ENCODE measurements at regions not wholly inside any gene's neighbourhood (a gene's known extent, or its start where the extent isn't known, plus 50 kb on each side); places are given as distances from the start of the nearest gene placed in this dataset.

DNA sequence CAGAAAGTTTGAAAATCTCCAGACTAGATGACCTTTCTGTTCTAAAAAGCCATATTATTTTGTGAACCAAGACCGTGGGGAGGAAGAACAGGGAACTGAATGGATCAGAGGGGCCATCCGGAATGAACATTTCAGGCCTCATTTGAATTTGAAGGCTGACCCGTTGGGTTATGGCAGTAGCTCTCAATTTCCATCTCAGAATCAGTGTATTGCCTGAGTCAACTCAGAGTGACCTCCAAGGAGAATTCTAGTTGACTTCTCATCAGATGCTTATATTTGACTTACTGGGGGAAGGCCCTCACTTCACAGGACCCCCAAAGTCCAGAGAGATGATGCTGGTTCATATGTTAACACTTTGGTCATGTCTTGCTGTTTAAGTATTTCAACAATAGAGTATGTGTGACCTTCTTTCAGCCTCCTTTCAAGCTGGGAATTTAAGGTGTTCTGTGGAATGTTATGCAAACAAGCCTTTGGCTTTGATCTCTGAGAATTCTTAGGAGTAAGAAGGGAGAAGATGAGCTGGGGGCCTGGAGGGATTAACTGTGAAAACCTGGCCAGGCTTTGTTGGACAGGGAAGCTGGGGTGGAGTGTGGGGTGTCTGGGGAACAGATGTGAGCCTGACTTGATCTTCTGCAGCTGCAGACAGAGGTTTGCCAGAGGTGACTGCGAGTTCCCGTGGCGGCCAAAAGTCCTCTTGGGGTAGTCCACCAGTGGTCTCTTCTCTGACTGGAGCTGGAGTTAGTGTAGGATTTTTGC lies 111.2 kb upstream of the RGMA start:
- Histone ChIP-seq H3K36me3 (ENCODE audit: control insufficient read depth, insufficient read depth, low read length) (no peaks in the 10 kb centered on the region), H3K4me3 (ENCODE audit: low read length) (no peak overlapping the region), H3K9ac (ENCODE audit: extremely low read depth, low read length, poor library complexity, severe bottlenecking) (no peak overlapping the region), H3K27ac (ENCODE audit: low read depth, low read length) (no peak overlapping the region), H3K4me1 (ENCODE audit: control insufficient read depth, insufficient read depth, low read length) (peaks cover 10% of the 10 kb centered on the region), H3K9me3 (ENCODE audit: control insufficient read depth, low read length) (peaks cover 26% of the 10 kb centered on the region), H3K27me3 (ENCODE audit: control insufficient read depth, insufficient read depth, low read length, poor library complexity, severe bottlenecking) (no peaks in the 10 kb centered on the region)
- no peak overlapping the region for H3K27ac Mint-ChIP-seq
- no peak overlapping the region for H3K4me3 Mint-ChIP-seq
- H3K9me3 Mint-ChIP-seq, result peaks cover 24% of the 10 kb centered on the region
- peak; percentile 80 for DNase-seq
- peaks cover 31% of the 10 kb centered on the region for H3K4me1 Mint-ChIP-seq
- H3K36me3 Mint-ChIP-seq (ENCODE audit: low read depth), result peaks cover 7% of the 10 kb centered on the region
- H3K27me3 Mint-ChIP-seq (ENCODE audit: insufficient read depth), result peaks cover 13% of the 10 kb centered on the region
- TF ChIP-seq, protein P1, sequence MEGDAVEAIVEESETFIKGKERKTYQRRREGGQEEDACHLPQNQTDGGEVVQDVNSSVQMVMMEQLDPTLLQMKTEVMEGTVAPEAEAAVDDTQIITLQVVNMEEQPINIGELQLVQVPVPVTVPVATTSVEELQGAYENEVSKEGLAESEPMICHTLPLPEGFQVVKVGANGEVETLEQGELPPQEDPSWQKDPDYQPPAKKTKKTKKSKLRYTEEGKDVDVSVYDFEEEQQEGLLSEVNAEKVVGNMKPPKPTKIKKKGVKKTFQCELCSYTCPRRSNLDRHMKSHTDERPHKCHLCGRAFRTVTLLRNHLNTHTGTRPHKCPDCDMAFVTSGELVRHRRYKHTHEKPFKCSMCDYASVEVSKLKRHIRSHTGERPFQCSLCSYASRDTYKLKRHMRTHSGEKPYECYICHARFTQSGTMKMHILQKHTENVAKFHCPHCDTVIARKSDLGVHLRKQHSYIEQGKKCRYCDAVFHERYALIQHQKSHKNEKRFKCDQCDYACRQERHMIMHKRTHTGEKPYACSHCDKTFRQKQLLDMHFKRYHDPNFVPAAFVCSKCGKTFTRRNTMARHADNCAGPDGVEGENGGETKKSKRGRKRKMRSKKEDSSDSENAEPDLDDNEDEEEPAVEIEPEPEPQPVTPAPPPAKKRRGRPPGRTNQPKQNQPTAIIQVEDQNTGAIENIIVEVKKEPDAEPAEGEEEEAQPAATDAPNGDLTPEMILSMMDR (conservative IDR thresholded peaks at IDR 0.05), result no peak
- WGBS, 2 experiments (ENCODE audit: insufficient coverage in 1 of 2, insufficient read length in 1 of 2), result 55 to 79% methylated on average over 3 to 6 of the region's 6 CpGs

DNA sequence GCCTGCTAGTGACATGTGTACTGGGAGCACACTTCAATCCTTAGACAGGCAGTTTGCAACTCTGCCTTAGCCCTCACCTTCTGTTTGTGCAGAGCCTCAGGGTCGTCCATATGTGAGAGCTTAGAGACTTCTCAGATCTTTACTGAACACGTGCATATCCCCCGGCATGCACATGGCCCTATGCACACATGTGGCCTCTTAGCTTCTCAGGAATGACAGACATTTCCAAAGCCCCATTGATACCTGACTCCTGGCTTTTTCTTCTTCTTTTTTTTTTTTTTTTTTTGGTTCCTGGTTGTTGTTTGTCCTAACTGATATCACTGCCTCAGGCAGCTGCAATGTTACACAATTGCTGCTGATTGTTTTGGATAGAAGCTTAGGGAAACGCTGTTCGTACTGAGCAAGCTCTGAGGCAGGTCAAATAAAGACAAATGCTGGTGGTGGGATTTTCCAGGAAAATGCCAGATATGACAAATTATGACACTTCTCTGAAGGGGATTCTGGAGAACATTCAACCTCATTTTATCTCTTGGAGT lies 107.2 kb upstream of the RGMA start:
- Histone ChIP-seq H3K4me3 (ENCODE audit: low read length) (peak overlapping the region; percentile 47), H3K4me1 (ENCODE audit: control insufficient read depth, insufficient read depth, low read length) (no peaks in the 10 kb centered on the region), H3K36me3 (ENCODE audit: control insufficient read depth, insufficient read depth, low read length) (no peaks in the 10 kb centered on the region), H3K9me3 (ENCODE audit: control insufficient read depth, low read length) (peaks cover 26% of the 10 kb centered on the region), H3K27me3 (ENCODE audit: control insufficient read depth, insufficient read depth, low read length, poor library complexity, severe bottlenecking) (no peaks in the 10 kb centered on the region), H3K9ac (ENCODE audit: extremely low read depth, low read length, poor library complexity, severe bottlenecking) (no peak overlapping the region), H3K27ac (ENCODE audit: low read depth, low read length) (no peak overlapping the region)
- Mint-ChIP-seq H3K27ac (no peak overlapping the region), H3K9me3 (peaks cover 25% of the 10 kb centered on the region), H3K36me3 (ENCODE audit: low read depth) (peaks cover 7% of the 10 kb centered on the region), H3K4me3 (no peak overlapping the region), H3K27me3 (ENCODE audit: insufficient read depth) (peaks cover 34% of the 10 kb centered on the region), H3K4me1 (peaks cover 17% of the 10 kb centered on the region)
- DNase-seq, result no peak
- 68 to 70% methylated on average over 5 of the region's 5 CpGs for WGBS, 2 experiments (ENCODE audit: insufficient coverage in 1 of 2, insufficient read length in 1 of 2)
- TF ChIP-seq, protein P1 (conservative IDR thresholded peaks at IDR 0.05), result no peak

DNA sequence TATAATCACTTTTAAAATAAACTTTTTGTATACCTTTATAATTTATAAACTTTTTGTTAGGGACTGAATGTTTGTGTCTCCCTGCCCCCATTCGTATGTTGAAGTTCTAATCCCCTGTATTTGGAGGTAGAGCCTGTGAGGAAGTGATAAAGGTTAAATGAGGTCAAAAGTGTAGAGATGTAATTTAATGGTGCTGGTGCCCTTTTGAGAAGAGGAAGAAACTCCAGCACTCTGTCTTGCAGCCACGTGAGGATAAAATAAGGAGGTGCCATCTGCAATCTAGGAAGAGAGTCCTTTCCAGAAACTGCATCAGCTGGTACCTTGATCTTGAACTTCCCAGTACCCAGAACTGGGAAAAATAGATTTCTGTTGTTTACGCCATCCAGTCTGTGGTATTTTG lies 106.1 kb upstream of the RGMA start:
- DNase-seq, result no peak
- peaks cover 44% of the 10 kb centered on the region for H3K27me3 Mint-ChIP-seq (ENCODE audit: insufficient read depth)
- H3K9me3 Mint-ChIP-seq, result peaks cover 25% of the 10 kb centered on the region
- no peak overlapping the region for H3K27ac ChIP-seq (ENCODE audit: low read depth, low read length)
- no peaks in the 10 kb centered on the region for H3K27me3 ChIP-seq (ENCODE audit: control insufficient read depth, insufficient read depth, low read length, poor library complexity, severe bottlenecking)
- no peak overlapping the region for H3K27ac Mint-ChIP-seq
- H3K4me1 Mint-ChIP-seq, result peaks cover 10% of the 10 kb centered on the region
- H3K9me3 ChIP-seq (ENCODE audit: control insufficient read depth, low read length), result peaks cover 26% of the 10 kb centered on the region
- TF ChIP-seq, protein P1 (conservative IDR thresholded peaks at IDR 0.05), result no peak
- H3K4me1 ChIP-seq (ENCODE audit: control insufficient read depth, insufficient read depth, low read length), result no peaks in the 10 kb centered on the region
- H3K9ac ChIP-seq (ENCODE audit: extremely low read depth, low read length, poor library complexity, severe bottlenecking), result no peak overlapping the region
- no peak overlapping the region for H3K4me3 ChIP-seq (ENCODE audit: low read length)
- peaks cover 7% of the 10 kb centered on the region for H3K36me3 Mint-ChIP-seq (ENCODE audit: low read depth)
- no peak overlapping the region for H3K4me3 Mint-ChIP-seq
- 50 to 54% methylated on average over 2 to 3 of the region's 3 CpGs for WGBS, 2 experiments (ENCODE audit: insufficient coverage in 1 of 2, insufficient read length in 1 of 2)
- no peaks in the 10 kb centered on the region for H3K36me3 ChIP-seq (ENCODE audit: control insufficient read depth, insufficient read depth, low read length)

All from endodermal cell (in vitro differentiated cells).